Chondrocyte (in vitro differentiated cells): ENCODE measurements at regions not wholly inside any gene's neighbourhood (a gene's known extent, or its start where the extent isn't known, plus 50 kb on each side); places are given as distances from the start of the nearest gene placed in this dataset.
"Not testable (repeated sequence)": the region's sequence is repeated elsewhere in the genome, so short reads cannot be mapped to it uniquely, and the experiment has no call there.

Source experiments
- DNase-seq: peaks from one replicate; pipeline ENCODE4 v3.0.0; 2021; ENCODE audit warnings: mixed read lengths, low spot score
- H3K27ac Mint-ChIP-seq: one replicate; pipeline ENCODE4 v1.8.0; 2021; ENCODE audit warnings: mild to moderate bottlenecking, moderate library complexity, mixed read lengths; ENCODE audit not compliant: unreplicated experiment
- H3K27me3 Mint-ChIP-seq: 2 replicates; pipeline ENCODE4 v1.8.0; 2021; ENCODE audit warnings: low read depth, mixed read lengths
- H3K36me3 Mint-ChIP-seq: 2 replicates; pipeline ENCODE4 v1.8.0; 2021; ENCODE audit warnings: low read depth, mixed read lengths
- H3K4me1 Mint-ChIP-seq: 2 replicates; pipeline ENCODE4 v1.8.0; 2021; ENCODE audit warnings: low read depth, mild to moderate bottlenecking, mixed read lengths
- H3K4me3 Mint-ChIP-seq: one replicate; pipeline ENCODE4 v1.8.0; 2021; ENCODE audit warnings: mild to moderate bottlenecking, moderate library complexity, mixed read lengths; ENCODE audit not compliant: unreplicated experiment
- H3K9me3 Mint-ChIP-seq: 2 replicates; pipeline ENCODE4 v1.8.0; 2021; ENCODE audit warnings: low read depth, mixed read lengths
- CTCF ChIP-seq: fragments of 200-600 bp; sonication (generic); IDR thresholded peaks from 2 replicates; pipeline ENCODE4 v1.5.0; 2021; ENCODE audit warnings: antibody characterized with exemption, mild to moderate bottlenecking, moderate library complexity

GRCh38 chr6:151178373-151178772 is 61.4 kb upstream of the AKAP12 start:
- Mint-ChIP-seq H3K36me3 (no peaks in the 10 kb centered on the region), H3K4me3 (no peak overlapping the region), H3K27me3 (no peaks in the 10 kb centered on the region), H3K27ac (no peak overlapping the region), H3K4me1 (peaks cover 4% of the 10 kb centered on the region), H3K9me3 (no peaks in the 10 kb centered on the region)
- no peak for DNase-seq
- TF ChIP-seq CTCF, result no peak

- Mint-ChIP-seq H3K9me3 (peaks cover 4% of the 10 kb centered on the region), H3K4me1 (no peaks in the 10 kb centered on the region), H3K27ac (no peak overlapping the region), H3K36me3 (peaks cover 3% of the 10 kb centered on the region), H3K4me3 (no peak overlapping the region), H3K27me3 (no peaks in the 10 kb centered on the region)
- DNase-seq, result no peak
- TF ChIP-seq CTCF, result no peak
Observed at GRCh38 chr6:151179321-151179720, 60.4 kb upstream of the AKAP12 start.

GRCh38 chr6:151180330-151181048 is 59.3 kb upstream of the AKAP12 start:
- Mint-ChIP-seq H3K4me1 (no peaks in the 10 kb centered on the region), H3K4me3 (no peak overlapping the region), H3K27me3 (no peaks in the 10 kb centered on the region), H3K27ac (no peak overlapping the region), H3K9me3 (peaks cover 4% of the 10 kb centered on the region), H3K36me3 (peaks cover 3% of the 10 kb centered on the region)
- no peak for TF ChIP-seq CTCF
- no peak for DNase-seq

- TF ChIP-seq CTCF, result no peak
- H3K4me1 Mint-ChIP-seq, result peaks cover 9% of the 10 kb centered on the region
- H3K27me3 Mint-ChIP-seq, result no peaks in the 10 kb centered on the region
- H3K27ac Mint-ChIP-seq, result no peak overlapping the region
- H3K4me3 Mint-ChIP-seq, result no peak overlapping the region
- no peak for DNase-seq
- H3K36me3 Mint-ChIP-seq, result peaks cover 3% of the 10 kb centered on the region
- peaks cover 4% of the 10 kb centered on the region for H3K9me3 Mint-ChIP-seq
Observed at GRCh38 chr6:151181706-151182363, 57.9 kb upstream of the AKAP12 start.

GRCh38 chr6:151182958-151183357 is 56.8 kb upstream of the AKAP12 start:
- H3K36me3 Mint-ChIP-seq, DNase-seq, H3K9me3 Mint-ChIP-seq, H3K27me3 Mint-ChIP-seq, H3K27ac Mint-ChIP-seq, H3K4me3 Mint-ChIP-seq: not testable (repeated sequence)
- H3K4me1 Mint-ChIP-seq, result peaks cover 15% of the 10 kb centered on the region

- H3K4me1 Mint-ChIP-seq, result peaks cover 15% of the 10 kb centered on the region
- TF ChIP-seq CTCF, result no peak
- no peak overlapping the region for H3K4me3 Mint-ChIP-seq
- H3K36me3 Mint-ChIP-seq, result peaks cover 3% of the 10 kb centered on the region
- peaks cover 4% of the 10 kb centered on the region for H3K9me3 Mint-ChIP-seq
- DNase-seq, result no peak
- H3K27ac Mint-ChIP-seq, result no peak overlapping the region
- H3K27me3 Mint-ChIP-seq, result no peaks in the 10 kb centered on the region
Observed at GRCh38 chr6:151185148-151185547, 54.6 kb upstream of the AKAP12 start.
